Transverse colon (tissue), 3 donors: ENCODE measurements at regions not wholly inside any gene's neighbourhood (a gene's known extent, or its start where the extent isn't known, plus 50 kb on each side); places are given as distances from the start of the nearest gene placed in this dataset.

Source experiments
- CTCF ChIP-seq, 5 experiments: fragments of 200-600 bp in 3 of 5; fragments of 450-650 bp in 2 of 5; sonication (generic) in 3 of 5; IDR thresholded peaks; 1 replicate in 2 of 5; 2 replicates in 3 of 5; pipeline ENCODE4 v1.5.1; 2016 to 2017; ENCODE audit warnings: antibody characterized with exemption in 5 of 5, inconsistent platforms in 3 of 5, mild to moderate bottlenecking in 2 of 5, moderate library complexity in 1 of 5
- EP300 ChIP-seq: sonication (generic); formaldehyde crosslinking; IDR thresholded peaks from one replicate; pipeline ENCODE4 v1.6.1; 2017; ENCODE audit warnings: antibody characterized with exemption, low read depth

- TF ChIP-seq CTCF (IDR thresholded peaks at IDR 0.05) (no peak), EP300 (no peak)
Measured at GRCh38 chr4:184269879-184270430, 52.3 kb upstream of the ENPP6 start.
